ENCODE measurements at regions not wholly inside any gene's neighbourhood (a gene's known extent, or its start where the extent isn't known, plus 50 kb on each side); places are given as distances from the start of the nearest gene placed in this dataset.

DNA sequence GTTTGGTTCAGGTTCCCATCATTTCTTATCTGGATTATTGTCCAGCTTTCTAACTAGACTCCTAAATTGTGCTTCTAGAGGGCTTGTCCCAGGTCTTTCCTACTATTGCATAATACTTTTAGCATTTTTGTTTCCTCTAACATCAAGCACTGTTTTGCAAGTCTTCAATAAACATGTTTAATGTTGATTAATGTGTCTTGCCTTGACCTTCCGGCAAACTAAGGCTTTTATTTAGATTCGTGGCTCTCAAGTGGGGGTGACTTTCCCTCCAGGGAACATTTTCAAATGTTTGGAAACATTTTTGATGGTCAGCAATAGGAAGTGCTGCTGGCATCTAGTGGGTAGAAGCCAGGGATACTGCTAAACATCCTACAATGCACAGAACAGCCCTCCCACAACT lies 90.7 kb downstream of the RPE65 start:
- H3K27me3 ChIP-seq: no peaks in the 10 kb centered on the region
- H3K4me3 ChIP-seq: no peak overlapping the region
- H3K4me1 ChIP-seq: peaks cover 13% of the 10 kb centered on the region
- H3K27ac ChIP-seq: no peak overlapping the region
- H3K36me3 ChIP-seq: no peaks in the 10 kb centered on the region
- intact Hi-C loops (cut with DNase I): no loop called here
- DNase-seq (ENCODE audit: extremely low spot score in 2 of 2): no peak
- TF ChIP-seq POLR2A (IDR thresholded peaks at IDR 0.05): no peak
- TF ChIP-seq POLR2AphosphoS5 (IDR thresholded peaks at IDR 0.05; ENCODE audit: insufficient read depth in 1 of 2, low read depth in 1 of 2): no peak
- TF ChIP-seq CTCF (IDR thresholded peaks at IDR 0.05): no peak
- H3K9me3 ChIP-seq: no peaks in the 10 kb centered on the region

GRCh38 chr1:68358439-68358838 lies 91.3 kb downstream of the RPE65 start:
- no peak for DNase-seq (ENCODE audit: extremely low spot score in 2 of 2)
- Histone ChIP-seq H3K4me1 (peaks cover 13% of the 10 kb centered on the region), H3K9me3 (no peaks in the 10 kb centered on the region), H3K27ac (no peak overlapping the region), H3K27me3 (no peaks in the 10 kb centered on the region), H3K36me3 (no peaks in the 10 kb centered on the region), H3K4me3 (no peak overlapping the region)
- intact Hi-C loops (cut with DNase I): no loop called here
- no peak for TF ChIP-seq POLR2A (IDR thresholded peaks at IDR 0.05)
- TF ChIP-seq CTCF (IDR thresholded peaks at IDR 0.05): no peak

- Histone ChIP-seq H3K4me3 (no peak overlapping the region), H3K36me3 (no peaks in the 10 kb centered on the region), H3K4me1 (peaks cover 18% of the 10 kb centered on the region), H3K27ac (no peak overlapping the region), H3K27me3 (no peaks in the 10 kb centered on the region), H3K9me3 (no peaks in the 10 kb centered on the region)
- no peak for DNase-seq (ENCODE audit: extremely low spot score in 2 of 2)
- no peak for TF ChIP-seq CTCF (IDR thresholded peaks at IDR 0.05)
- TF ChIP-seq POLR2A (IDR thresholded peaks at IDR 0.05): no peak
- TF ChIP-seq POLR2AphosphoS5 (IDR thresholded peaks at IDR 0.05; ENCODE audit: insufficient read depth in 1 of 2, low read depth in 1 of 2): no peak
- intact Hi-C loops (cut with DNase I): no loop called here
These were observed 94.1 kb downstream of the RPE65 start for GRCh38 chr1:68355614-68356013.

- no peak for TF ChIP-seq POLR2AphosphoS5 (IDR thresholded peaks at IDR 0.05; ENCODE audit: insufficient read depth in 1 of 2, low read depth in 1 of 2)
- no peak for TF ChIP-seq CTCF (IDR thresholded peaks at IDR 0.05)
- TF ChIP-seq POLR2A (IDR thresholded peaks at IDR 0.05): no peak
- intact Hi-C loops (cut with DNase I): no loop called here
- Histone ChIP-seq H3K4me1 (peaks cover 5% of the 10 kb centered on the region), H3K27me3 (no peaks in the 10 kb centered on the region), H3K36me3 (no peaks in the 10 kb centered on the region), H3K4me3 (no peak overlapping the region), H3K9me3 (no peaks in the 10 kb centered on the region), H3K27ac (no peak overlapping the region)
- no peak for DNase-seq (ENCODE audit: extremely low spot score in 2 of 2)
These were observed 97.6 kb downstream of the RPE65 start for GRCh38 chr1:68352202-68352601.

DNA sequence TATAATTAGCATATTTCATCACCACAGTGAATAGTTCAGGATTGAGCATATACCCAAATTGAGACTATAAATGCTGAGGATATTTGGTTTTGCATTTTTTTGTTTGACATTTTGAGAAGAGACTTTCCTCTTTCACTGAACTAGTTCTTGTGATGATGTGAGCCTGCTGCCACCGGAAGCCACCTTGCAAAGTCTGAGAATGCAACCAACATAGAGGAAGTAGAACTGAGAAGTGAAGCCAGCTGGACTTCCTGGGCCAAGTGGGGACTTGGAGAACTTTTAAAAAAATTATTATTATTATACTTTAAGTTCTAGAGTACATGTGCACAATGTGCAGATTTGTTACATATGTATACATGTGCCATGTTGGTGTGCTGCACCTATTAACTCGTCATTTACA lies 102.3 kb downstream of the RPE65 start:
- no peak for DNase-seq (ENCODE audit: extremely low spot score in 2 of 2)

More for the DNA sequence above, 102.3 kb downstream of the RPE65 start:
- H3K36me3 ChIP-seq: no peaks in the 10 kb centered on the region
- intact Hi-C loops (cut with DNase I): loop anchor here (10.0 kb wide), 1 partner anchor 113 kb away; the partner anchor contains the start of gene WLS
- TF ChIP-seq CTCF (IDR thresholded peaks at IDR 0.05): no peak
- TF ChIP-seq POLR2A (IDR thresholded peaks at IDR 0.05): no peak
- no peak for TF ChIP-seq POLR2AphosphoS5 (IDR thresholded peaks at IDR 0.05; ENCODE audit: insufficient read depth in 1 of 2, low read depth in 1 of 2)
- no peak overlapping the region for H3K4me3 ChIP-seq
- no peak overlapping the region for H3K27ac ChIP-seq
- peaks cover 5% of the 10 kb centered on the region for H3K4me1 ChIP-seq
- no peaks in the 10 kb centered on the region for H3K27me3 ChIP-seq
- no peaks in the 10 kb centered on the region for H3K9me3 ChIP-seq
